Endodermal cell (in vitro differentiated cells): ENCODE measurements at regions not wholly inside any gene's neighbourhood (a gene's known extent, or its start where the extent isn't known, plus 50 kb on each side); places are given as distances from the start of the nearest gene placed in this dataset.

Experiments used
- DNase-seq: peaks from one replicate; pipeline ENCODE4 v3.0.0-alpha.2; 2017
- H3K27ac ChIP-seq: 2 replicates; pipeline ENCODE4 v1.5.1; 2013; ENCODE audit warnings: mild to moderate bottlenecking, low read depth, low read length, moderate library complexity
- H3K27me3 ChIP-seq: 2 replicates; pipeline ENCODE4 v1.6.1; 2013; ENCODE audit warnings: mild to moderate bottlenecking, low read length, moderate library complexity; ENCODE audit not compliant: insufficient read depth, control insufficient read depth, poor library complexity, severe bottlenecking
- H3K36me3 ChIP-seq: 2 replicates; pipeline ENCODE4 v1.7.0; 2013; ENCODE audit warnings: mild to moderate bottlenecking, low read length, moderate library complexity; ENCODE audit not compliant: control insufficient read depth, insufficient read depth
- H3K4me1 ChIP-seq: one replicate; pipeline ENCODE4 v1.7.0; 2013; ENCODE audit warnings: low read length; ENCODE audit not compliant: control insufficient read depth, insufficient read depth
- H3K4me3 ChIP-seq: 2 replicates; pipeline ENCODE4 v1.5.1; 2013; ENCODE audit warnings: mild to moderate bottlenecking, low read length, moderate library complexity
- H3K9ac ChIP-seq: 2 replicates; pipeline ENCODE4 v1.6.1; 2013; ENCODE audit warnings: mild to moderate bottlenecking, low read length, moderate library complexity; ENCODE audit not compliant: poor library complexity, severe bottlenecking; ENCODE audit errors: extremely low read depth
- H3K9me3 ChIP-seq: 2 replicates; pipeline ENCODE4 v1.6.1; 2013; ENCODE audit warnings: mild to moderate bottlenecking, low read length, moderate library complexity; ENCODE audit not compliant: control insufficient read depth
- H3K27ac Mint-ChIP-seq: 2 replicates; pipeline ENCODE4 v1.8.0; 2020; ENCODE audit warnings: mixed read lengths
- H3K27me3 Mint-ChIP-seq: 2 replicates; pipeline ENCODE4 v1.8.0; 2021; ENCODE audit warnings: mild to moderate bottlenecking, mixed read lengths; ENCODE audit not compliant: insufficient read depth
- H3K36me3 Mint-ChIP-seq: 2 replicates; pipeline ENCODE4 v1.8.0; 2020; ENCODE audit warnings: low read depth, mixed read lengths
- H3K4me1 Mint-ChIP-seq: 2 replicates; pipeline ENCODE4 v1.8.0; 2020; ENCODE audit warnings: mixed read lengths
- H3K4me3 Mint-ChIP-seq: 2 replicates; pipeline ENCODE4 v1.8.0; 2020; ENCODE audit warnings: mild to moderate bottlenecking, moderate library complexity, mixed read lengths
- H3K9me3 Mint-ChIP-seq: 2 replicates; pipeline ENCODE4 v1.8.0; 2020; ENCODE audit warnings: mild to moderate bottlenecking, mixed read lengths
- WGBS, 2 experiments: methylation state at CpG; one replicate each; pipeline versions ENCODE4 v1.1.5 to v1.1.7; 2013; ENCODE audit warnings: missing lambda C conversion rate in 2 of 2, mixed read lengths in 1 of 2; ENCODE audit not compliant: insufficient coverage in 1 of 2, insufficient read length in 1 of 2; 5-methylcytosine and 5-hydroxymethylcytosine counted together
- TF ChIP-seq, protein P1 (sequence below): fragments of 200-600 bp; sonication (generic); conservative IDR thresholded peaks from 2 replicates; pipeline ENCODE4 v1.5.0; 2021; ENCODE audit warnings: antibody characterized with exemption, mild to moderate bottlenecking

GRCh38 chrX:8033175-8033574 lies 106.0 kb upstream of the PNPLA4 start:
- Mint-ChIP-seq H3K4me1 (peaks cover 10% of the 10 kb centered on the region), H3K27ac (no peak overlapping the region), H3K4me3 (no peak overlapping the region), H3K36me3 (no peaks in the 10 kb centered on the region), H3K27me3 (no peaks in the 10 kb centered on the region), H3K9me3 (no peaks in the 10 kb centered on the region)
- H3K27ac ChIP-seq, result no peak overlapping the region
- TF ChIP-seq, protein P1, sequence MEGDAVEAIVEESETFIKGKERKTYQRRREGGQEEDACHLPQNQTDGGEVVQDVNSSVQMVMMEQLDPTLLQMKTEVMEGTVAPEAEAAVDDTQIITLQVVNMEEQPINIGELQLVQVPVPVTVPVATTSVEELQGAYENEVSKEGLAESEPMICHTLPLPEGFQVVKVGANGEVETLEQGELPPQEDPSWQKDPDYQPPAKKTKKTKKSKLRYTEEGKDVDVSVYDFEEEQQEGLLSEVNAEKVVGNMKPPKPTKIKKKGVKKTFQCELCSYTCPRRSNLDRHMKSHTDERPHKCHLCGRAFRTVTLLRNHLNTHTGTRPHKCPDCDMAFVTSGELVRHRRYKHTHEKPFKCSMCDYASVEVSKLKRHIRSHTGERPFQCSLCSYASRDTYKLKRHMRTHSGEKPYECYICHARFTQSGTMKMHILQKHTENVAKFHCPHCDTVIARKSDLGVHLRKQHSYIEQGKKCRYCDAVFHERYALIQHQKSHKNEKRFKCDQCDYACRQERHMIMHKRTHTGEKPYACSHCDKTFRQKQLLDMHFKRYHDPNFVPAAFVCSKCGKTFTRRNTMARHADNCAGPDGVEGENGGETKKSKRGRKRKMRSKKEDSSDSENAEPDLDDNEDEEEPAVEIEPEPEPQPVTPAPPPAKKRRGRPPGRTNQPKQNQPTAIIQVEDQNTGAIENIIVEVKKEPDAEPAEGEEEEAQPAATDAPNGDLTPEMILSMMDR, result no peak
- 100% methylated on average over 3 of the region's 4 CpGs; no CpG with 5 or more reads in 1 of the 2 experiments for WGBS, 2 experiments
- H3K9me3 ChIP-seq, result no peaks in the 10 kb centered on the region
- no peak overlapping the region for H3K9ac ChIP-seq
- no peaks in the 10 kb centered on the region for H3K27me3 ChIP-seq
- no peak overlapping the region for H3K4me3 ChIP-seq
- H3K36me3 ChIP-seq, result no peaks in the 10 kb centered on the region
- DNase-seq, result no peak
- H3K4me1 ChIP-seq, result no peaks in the 10 kb centered on the region

GRCh38 chrX:8030361-8030760 lies 103.1 kb upstream of the PNPLA4 start:
- no peak overlapping the region for H3K27ac Mint-ChIP-seq
- H3K4me3 ChIP-seq, result no peak overlapping the region
- H3K4me1 ChIP-seq, result no peaks in the 10 kb centered on the region
- H3K4me1 Mint-ChIP-seq, result peaks cover 8% of the 10 kb centered on the region
- H3K36me3 ChIP-seq, result no peaks in the 10 kb centered on the region
- DNase-seq, result no peak
- no peaks in the 10 kb centered on the region for H3K9me3 Mint-ChIP-seq
- no peaks in the 10 kb centered on the region for H3K27me3 Mint-ChIP-seq
- no peaks in the 10 kb centered on the region for H3K36me3 Mint-ChIP-seq
- TF ChIP-seq, protein P1, result no peak
- no peak overlapping the region for H3K9ac ChIP-seq
- H3K27ac ChIP-seq, result no peak overlapping the region
- no peak overlapping the region for H3K4me3 Mint-ChIP-seq
- no peaks in the 10 kb centered on the region for H3K27me3 ChIP-seq
- no CpG with 5 or more reads among the region's 4 CpGs for WGBS, 2 experiments
- no peaks in the 10 kb centered on the region for H3K9me3 ChIP-seq

- no peak overlapping the region for H3K4me3 ChIP-seq
- H3K4me3 Mint-ChIP-seq, result no peak overlapping the region
- DNase-seq, result no peak
- TF ChIP-seq, protein P1, result no peak
- peaks cover 2% of the 10 kb centered on the region for H3K4me1 Mint-ChIP-seq
- no peak overlapping the region for H3K27ac ChIP-seq
- WGBS, 2 experiments, result no CpG with 5 or more reads among the region's 1 CpG
- no peaks in the 10 kb centered on the region for H3K36me3 Mint-ChIP-seq
- no peaks in the 10 kb centered on the region for H3K27me3 Mint-ChIP-seq
- no peak overlapping the region for H3K27ac Mint-ChIP-seq
- no peaks in the 10 kb centered on the region for H3K36me3 ChIP-seq
- no peaks in the 10 kb centered on the region for H3K9me3 ChIP-seq
- no peaks in the 10 kb centered on the region for H3K4me1 ChIP-seq
- no peaks in the 10 kb centered on the region for H3K27me3 ChIP-seq
- H3K9ac ChIP-seq, result no peak overlapping the region
- no peaks in the 10 kb centered on the region for H3K9me3 Mint-ChIP-seq
Measured at GRCh38 chrX:8027827-8028226, 100.6 kb upstream of the PNPLA4 start.
